ENCODE measurements at regions not wholly inside any gene's neighbourhood (a gene's known extent, or its start where the extent isn't known, plus 50 kb on each side); places are given as distances from the start of the nearest gene placed in this dataset.

DNA sequence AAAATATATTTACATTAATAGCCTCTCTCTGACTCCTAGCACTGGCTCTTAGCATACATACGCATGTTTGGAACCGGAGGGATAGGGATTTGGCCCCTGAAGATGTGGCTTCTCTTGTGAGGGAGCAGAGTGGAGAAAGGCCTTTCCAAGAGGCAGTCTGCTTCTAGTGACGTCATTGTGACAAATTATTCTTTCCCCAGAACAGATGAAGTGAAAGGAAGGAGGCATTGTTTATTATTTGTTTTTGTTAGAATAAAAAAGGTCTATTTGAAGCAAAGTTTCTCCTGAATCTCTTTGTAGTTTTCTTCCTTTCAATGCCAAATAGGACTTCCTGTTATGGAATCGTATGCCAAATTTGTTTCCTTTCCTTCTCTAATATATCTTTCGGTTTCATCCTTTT is 361.6 kb downstream of the ICE1 start:
- TF ChIP-seq, protein P1, sequence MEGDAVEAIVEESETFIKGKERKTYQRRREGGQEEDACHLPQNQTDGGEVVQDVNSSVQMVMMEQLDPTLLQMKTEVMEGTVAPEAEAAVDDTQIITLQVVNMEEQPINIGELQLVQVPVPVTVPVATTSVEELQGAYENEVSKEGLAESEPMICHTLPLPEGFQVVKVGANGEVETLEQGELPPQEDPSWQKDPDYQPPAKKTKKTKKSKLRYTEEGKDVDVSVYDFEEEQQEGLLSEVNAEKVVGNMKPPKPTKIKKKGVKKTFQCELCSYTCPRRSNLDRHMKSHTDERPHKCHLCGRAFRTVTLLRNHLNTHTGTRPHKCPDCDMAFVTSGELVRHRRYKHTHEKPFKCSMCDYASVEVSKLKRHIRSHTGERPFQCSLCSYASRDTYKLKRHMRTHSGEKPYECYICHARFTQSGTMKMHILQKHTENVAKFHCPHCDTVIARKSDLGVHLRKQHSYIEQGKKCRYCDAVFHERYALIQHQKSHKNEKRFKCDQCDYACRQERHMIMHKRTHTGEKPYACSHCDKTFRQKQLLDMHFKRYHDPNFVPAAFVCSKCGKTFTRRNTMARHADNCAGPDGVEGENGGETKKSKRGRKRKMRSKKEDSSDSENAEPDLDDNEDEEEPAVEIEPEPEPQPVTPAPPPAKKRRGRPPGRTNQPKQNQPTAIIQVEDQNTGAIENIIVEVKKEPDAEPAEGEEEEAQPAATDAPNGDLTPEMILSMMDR (IDR thresholded peaks at IDR 0.05; ENCODE audit: insufficient read depth, low read depth, low read length) = no peak
- no peak overlapping the region for H3K4me3 ChIP-seq (ENCODE audit: low read depth, low read length)

DNA sequence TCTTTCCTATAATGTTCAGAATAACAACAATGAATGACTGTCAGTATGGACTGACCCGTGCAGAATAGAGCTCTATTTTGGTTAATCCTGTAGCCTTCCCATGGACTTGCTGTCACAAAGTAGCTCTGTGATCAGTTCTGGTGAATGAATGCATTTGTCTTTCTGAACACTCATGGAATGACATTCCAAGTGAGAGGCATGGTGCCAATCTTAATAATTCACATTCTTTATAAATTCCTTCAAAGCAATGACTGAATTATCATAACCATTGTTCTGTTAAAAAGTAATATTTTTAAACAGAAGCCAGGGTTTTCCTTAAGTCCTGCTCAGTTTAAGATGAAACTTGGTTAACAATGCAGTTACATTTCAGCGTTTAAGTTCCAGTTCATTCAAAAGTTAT is 360.5 kb downstream of the ICE1 start:
- TF ChIP-seq, protein P1 (IDR thresholded peaks at IDR 0.05; ENCODE audit: insufficient read depth, low read depth, low read length) = no peak

More for the DNA sequence above, 361.6 kb downstream of the ICE1 start:
- DNase-seq (ENCODE audit: low read depth) = no peak

DNA sequence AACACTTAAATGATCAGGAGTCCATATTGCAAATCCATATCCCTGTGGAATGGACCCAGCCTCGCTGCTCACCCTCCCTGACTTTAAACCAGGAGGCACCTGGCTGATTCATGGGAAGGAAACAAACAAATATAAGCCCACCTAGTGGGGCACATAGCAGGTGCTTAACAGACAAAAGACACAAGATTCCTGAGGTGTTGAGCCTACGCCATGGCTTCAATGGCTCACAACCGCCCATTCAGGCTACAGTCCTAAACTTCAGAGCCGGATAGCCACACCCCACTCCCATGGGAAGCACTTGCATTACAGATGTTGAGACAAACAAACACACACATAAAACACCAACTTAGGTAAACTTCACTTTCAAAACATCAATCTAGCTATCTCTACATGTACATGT is 359.9 kb downstream of the ICE1 start:
- no peak for DNase-seq (ENCODE audit: low read depth)
- TF ChIP-seq, protein P1 (IDR thresholded peaks at IDR 0.05; ENCODE audit: insufficient read depth, low read depth, low read length) = no peak
- H3K4me3 ChIP-seq (ENCODE audit: low read depth, low read length) = no peak overlapping the region

More for the DNA sequence above, 360.5 kb downstream of the ICE1 start:
- no peak for DNase-seq (ENCODE audit: low read depth)
- no peak overlapping the region for H3K4me3 ChIP-seq (ENCODE audit: low read depth, low read length)

DNA sequence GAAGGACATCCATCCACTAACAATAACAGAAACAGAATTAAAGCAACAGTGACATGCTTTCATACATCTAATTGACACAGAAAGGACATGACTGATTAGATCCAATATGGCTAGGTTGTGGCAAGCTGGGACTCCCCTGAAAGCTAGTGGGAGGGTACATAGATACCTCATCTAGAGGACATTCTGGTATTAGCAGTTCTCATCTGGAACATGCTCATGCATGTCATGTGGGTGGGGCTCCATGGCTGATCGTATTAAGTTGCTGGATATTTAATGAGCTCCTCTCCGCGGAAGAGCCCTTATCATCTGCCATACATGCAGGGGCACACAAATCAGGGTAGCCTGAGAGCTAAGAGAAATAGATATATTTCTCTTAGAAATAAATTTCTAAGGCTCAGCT is 358.9 kb downstream of the ICE1 start:
- no peak overlapping the region for H3K4me3 ChIP-seq (ENCODE audit: low read depth, low read length)
- TF ChIP-seq, protein P1 (IDR thresholded peaks at IDR 0.05; ENCODE audit: insufficient read depth, low read depth, low read length) = no peak
- DNase-seq (ENCODE audit: low read depth) = no peak

DNA sequence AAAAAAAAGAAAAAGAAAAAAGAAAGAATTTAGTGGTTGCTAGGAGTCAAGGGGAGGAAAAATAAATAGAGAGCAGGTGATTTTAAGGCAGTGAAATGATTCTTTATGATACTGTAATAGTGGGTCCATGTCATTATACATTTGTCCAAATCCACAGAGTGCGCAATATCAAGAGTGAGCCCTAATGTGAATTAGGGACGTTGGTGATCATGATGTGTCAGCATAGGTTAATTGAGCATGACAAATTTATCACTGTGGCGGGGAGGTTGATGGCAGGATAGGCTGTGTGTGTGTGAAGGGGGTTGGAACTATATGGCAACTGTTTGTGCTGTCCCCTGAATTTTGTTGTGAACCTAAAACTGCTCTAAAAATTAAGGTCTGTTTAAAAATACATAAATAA is 357.8 kb downstream of the ICE1 start:
- no peak overlapping the region for H3K4me3 ChIP-seq (ENCODE audit: low read depth, low read length)
- TF ChIP-seq, protein P1 (IDR thresholded peaks at IDR 0.05; ENCODE audit: insufficient read depth, low read depth, low read length) = no peak
- DNase-seq (ENCODE audit: low read depth) = no peak

DNA sequence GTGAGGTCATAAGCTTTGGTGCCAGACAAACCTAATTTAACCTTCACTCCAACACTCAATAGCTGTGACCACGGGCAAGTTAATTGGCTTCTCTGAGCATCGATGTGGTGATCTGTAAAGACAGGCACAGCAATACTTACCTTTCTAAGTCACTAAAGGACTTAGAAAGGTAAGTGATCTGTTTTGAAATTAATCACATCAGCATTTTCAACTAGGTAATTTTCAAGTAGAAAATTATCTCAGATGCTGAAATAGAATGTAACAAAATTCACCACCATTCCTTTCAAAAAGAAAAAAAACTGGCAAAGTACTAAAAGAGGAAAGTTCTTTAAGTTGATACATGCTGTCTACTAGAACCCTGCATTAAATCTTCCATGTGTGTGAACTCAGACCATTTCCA is 354.5 kb downstream of the ICE1 start:
- no peak overlapping the region for H3K4me3 ChIP-seq (ENCODE audit: low read depth, low read length)
- DNase-seq (ENCODE audit: low read depth) = no peak
- TF ChIP-seq, protein P1 (IDR thresholded peaks at IDR 0.05; ENCODE audit: insufficient read depth, low read depth, low read length) = no peak

DNA sequence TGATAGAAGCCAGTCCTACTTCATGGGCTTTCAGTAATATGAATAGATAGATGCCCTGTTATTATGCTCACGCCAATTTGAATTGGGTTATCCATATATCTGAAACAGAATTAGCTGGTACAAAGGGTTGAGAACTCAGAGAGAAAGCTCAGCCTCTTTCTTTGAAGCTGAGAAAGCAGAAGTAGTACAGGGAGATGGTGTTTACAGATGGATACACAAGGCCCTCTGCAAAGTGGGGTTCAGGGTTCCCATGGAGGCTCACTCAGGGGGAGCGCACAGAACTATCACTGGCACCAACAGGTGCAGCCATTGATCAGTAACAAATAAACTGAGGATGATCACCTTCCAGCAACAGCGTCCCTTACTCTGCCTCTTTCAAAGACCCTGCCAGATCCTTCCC is 349.7 kb downstream of the ICE1 start:
- no peak for DNase-seq (ENCODE audit: low read depth)
- H3K4me3 ChIP-seq (ENCODE audit: low read depth, low read length) = no peak overlapping the region
- TF ChIP-seq, protein P1 (IDR thresholded peaks at IDR 0.05; ENCODE audit: insufficient read depth, low read depth, low read length) = no peak

All from fibroblast of villous mesenchyme (primary cell).